ENCODE measurements at regions not wholly inside any gene's neighbourhood (a gene's known extent, or its start where the extent isn't known, plus 50 kb on each side); places are given as distances from the start of the nearest gene placed in this dataset.

GRCh38 chr1:5711079-5711478 is 281.1 kb downstream of the NPHP4 start:
- no peak for DNase-seq

GRCh38 chr1:5709976-5710375 is 282.2 kb downstream of the NPHP4 start:
- DNase-seq = no peak

- no peak for DNase-seq
These were observed 282.7 kb downstream of the NPHP4 start for GRCh38 chr1:5709461-5709975.

- no peak for DNase-seq
These were observed 283.6 kb downstream of the NPHP4 start for GRCh38 chr1:5708346-5709245.

GRCh38 chr1:5707566-5708345 is 284.5 kb downstream of the NPHP4 start:
- DNase-seq = no peak

- no peak for DNase-seq
These were observed 286.0 kb downstream of the NPHP4 start for GRCh38 chr1:5706239-5706638.

GRCh38 chr1:5705751-5706150 is 286.5 kb downstream of the NPHP4 start:
- DNase-seq = no peak

GRCh38 chr1:5704561-5705514 is 287.4 kb downstream of the NPHP4 start:
- DNase-seq = no peak

GRCh38 chr1:5701642-5702041 is 290.6 kb downstream of the NPHP4 start:
- no peak for DNase-seq

GRCh38 chr1:5693568-5693967 is 298.7 kb downstream of the NPHP4 start:
- DNase-seq = no peak

GRCh38 chr1:5692664-5693063 is 299.6 kb downstream of the NPHP4 start:
- no peak for DNase-seq

GRCh38 chr1:5691795-5692509 is 300.3 kb downstream of the NPHP4 start:
- DNase-seq = no peak

- no peak for DNase-seq
These were observed 301.3 kb downstream of the NPHP4 start for GRCh38 chr1:5690898-5691297.

GRCh38 chr1:5690291-5690690 is 301.9 kb downstream of the NPHP4 start:
- no peak for DNase-seq

- DNase-seq = no peak
These were observed 303.8 kb downstream of the NPHP4 start for GRCh38 chr1:5688081-5689077.

- DNase-seq = no peak
These were observed 305.1 kb downstream of the NPHP4 start for GRCh38 chr1:5686925-5687706.

GRCh38 chr1:5686195-5686594 is 306.0 kb downstream of the NPHP4 start:
- no peak for DNase-seq

GRCh38 chr1:5685446-5686040 is 306.7 kb downstream of the NPHP4 start:
- DNase-seq = no peak

GRCh38 chr1:5684791-5685190 is 307.4 kb downstream of the NPHP4 start:
- DNase-seq = no peak
